ENCODE measurements at regions not wholly inside any gene's neighbourhood (a gene's known extent, or its start where the extent isn't known, plus 50 kb on each side); places are given as distances from the start of the nearest gene placed in this dataset.

- H3K9me3 ChIP-seq (ENCODE audit: control insufficient read depth, insufficient read depth, low read length): no peaks in the 10 kb centered on the region
- H3K27me3 ChIP-seq (ENCODE audit: control insufficient read depth, insufficient read depth, low read length): no peaks in the 10 kb centered on the region
- no peak overlapping the region for H3K9ac ChIP-seq (ENCODE audit: low read depth, low read length)
- H3K4me1 ChIP-seq (ENCODE audit: control insufficient read depth, insufficient read depth, low read length): peaks cover 31% of the 10 kb centered on the region
- no peak overlapping the region for H3K27ac ChIP-seq (ENCODE audit: low read depth, low read length)
- H3K4me3 ChIP-seq (ENCODE audit: low read depth, low read length): no peak overlapping the region
- no peaks in the 10 kb centered on the region for H3K36me3 ChIP-seq (ENCODE audit: control insufficient read depth, insufficient read depth, low read length)
Measured at GRCh38 chr5:52694648-52695047, 93.1 kb upstream of the ITGA1 start.

DNA sequence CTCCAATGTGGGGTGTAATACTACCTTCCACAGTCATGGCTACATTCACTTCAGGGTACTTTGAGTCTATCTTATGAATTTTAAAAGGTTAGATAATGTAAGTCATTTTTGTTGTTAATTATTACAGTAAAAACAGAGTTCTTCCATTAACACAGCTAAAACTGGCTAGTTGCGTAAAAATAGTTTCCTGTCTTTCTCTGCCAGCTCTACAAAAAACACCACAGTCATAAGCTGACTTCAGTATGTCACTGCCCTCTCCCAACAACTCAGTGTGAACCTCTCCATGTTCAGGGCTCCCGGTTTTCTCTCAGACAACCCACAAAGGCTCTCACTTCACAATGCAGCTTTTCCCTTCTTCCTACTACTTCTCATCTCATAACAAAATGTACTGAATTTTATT is 84.8 kb upstream of the ITGA1 start:
- no peaks in the 10 kb centered on the region for H3K36me3 ChIP-seq (ENCODE audit: control insufficient read depth, insufficient read depth, low read length)
- H3K9me3 ChIP-seq (ENCODE audit: control insufficient read depth, insufficient read depth, low read length): no peaks in the 10 kb centered on the region
- peaks cover 8% of the 10 kb centered on the region for H3K4me1 ChIP-seq (ENCODE audit: control insufficient read depth, insufficient read depth, low read length)
- no peak overlapping the region for H3K27ac ChIP-seq (ENCODE audit: low read depth, low read length)
- no peaks in the 10 kb centered on the region for H3K27me3 ChIP-seq (ENCODE audit: control insufficient read depth, insufficient read depth, low read length)
- no peak overlapping the region for H3K4me3 ChIP-seq (ENCODE audit: low read depth, low read length)
- no peak overlapping the region for H3K9ac ChIP-seq (ENCODE audit: low read depth, low read length)

DNA sequence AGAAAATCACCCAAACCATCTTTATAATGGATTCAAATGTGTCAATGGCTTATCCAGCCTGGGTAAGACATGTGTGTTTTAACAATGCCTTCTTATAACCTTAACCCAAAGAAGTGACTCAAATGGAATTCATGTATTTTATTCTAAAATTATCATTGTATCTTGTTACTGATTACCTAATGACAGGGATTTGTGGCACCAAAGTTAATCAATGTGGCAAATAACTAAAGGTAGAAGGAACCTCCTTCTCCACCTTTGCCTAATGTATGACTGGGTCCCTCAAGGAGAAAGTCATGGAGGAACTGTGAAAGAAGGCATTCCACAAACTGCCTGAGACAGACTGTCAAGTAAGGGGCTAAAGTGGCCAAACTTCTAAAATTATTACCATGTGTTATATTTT is 84.4 kb upstream of the ITGA1 start:
- no peak overlapping the region for H3K4me3 ChIP-seq (ENCODE audit: low read depth, low read length)
- no peaks in the 10 kb centered on the region for H3K9me3 ChIP-seq (ENCODE audit: control insufficient read depth, insufficient read depth, low read length)
- no peak overlapping the region for H3K9ac ChIP-seq (ENCODE audit: low read depth, low read length)
- no peak overlapping the region for H3K27ac ChIP-seq (ENCODE audit: low read depth, low read length)
- H3K27me3 ChIP-seq (ENCODE audit: control insufficient read depth, insufficient read depth, low read length): no peaks in the 10 kb centered on the region
- H3K4me1 ChIP-seq (ENCODE audit: control insufficient read depth, insufficient read depth, low read length): peaks cover 8% of the 10 kb centered on the region
- no peaks in the 10 kb centered on the region for H3K36me3 ChIP-seq (ENCODE audit: control insufficient read depth, insufficient read depth, low read length)

GRCh38 chr5:52705720-52706119 is 82.0 kb upstream of the ITGA1 start:
- Histone ChIP-seq H3K4me3 (ENCODE audit: low read depth, low read length) (no peak overlapping the region), H3K4me1 (ENCODE audit: control insufficient read depth, insufficient read depth, low read length) (peaks cover 8% of the 10 kb centered on the region), H3K9me3 (ENCODE audit: control insufficient read depth, insufficient read depth, low read length) (no peaks in the 10 kb centered on the region), H3K9ac (ENCODE audit: low read depth, low read length) (no peak overlapping the region), H3K27me3 (ENCODE audit: control insufficient read depth, insufficient read depth, low read length) (no peaks in the 10 kb centered on the region), H3K27ac (ENCODE audit: low read depth, low read length) (no peak overlapping the region), H3K36me3 (ENCODE audit: control insufficient read depth, insufficient read depth, low read length) (no peaks in the 10 kb centered on the region)

DNA sequence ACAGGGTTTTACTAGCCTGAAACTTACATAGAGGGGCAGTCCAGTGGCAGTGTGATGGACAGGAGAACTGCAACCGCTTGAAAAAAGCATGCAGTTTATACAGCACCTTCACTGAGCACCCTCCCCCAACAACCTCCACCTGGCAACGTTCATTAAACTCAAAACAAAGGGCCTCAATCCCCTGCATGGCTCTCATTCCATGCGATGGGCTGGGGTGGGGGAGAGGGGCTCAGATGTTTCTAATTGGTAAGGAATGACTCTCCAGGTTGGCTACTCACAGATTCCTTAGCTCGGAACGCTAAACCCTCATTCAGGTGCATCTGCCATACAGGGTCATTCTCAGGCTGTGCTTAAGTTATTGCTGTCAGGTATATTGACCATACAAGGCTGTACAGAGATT is 80.9 kb upstream of the ITGA1 start:
- H3K9me3 ChIP-seq (ENCODE audit: control insufficient read depth, insufficient read depth, low read length): no peaks in the 10 kb centered on the region
- no peaks in the 10 kb centered on the region for H3K27me3 ChIP-seq (ENCODE audit: control insufficient read depth, insufficient read depth, low read length)
- peaks cover 8% of the 10 kb centered on the region for H3K4me1 ChIP-seq (ENCODE audit: control insufficient read depth, insufficient read depth, low read length)
- H3K4me3 ChIP-seq (ENCODE audit: low read depth, low read length): no peak overlapping the region
- no peak overlapping the region for H3K9ac ChIP-seq (ENCODE audit: low read depth, low read length)
- no peak overlapping the region for H3K27ac ChIP-seq (ENCODE audit: low read depth, low read length)
- no peaks in the 10 kb centered on the region for H3K36me3 ChIP-seq (ENCODE audit: control insufficient read depth, insufficient read depth, low read length)

DNA sequence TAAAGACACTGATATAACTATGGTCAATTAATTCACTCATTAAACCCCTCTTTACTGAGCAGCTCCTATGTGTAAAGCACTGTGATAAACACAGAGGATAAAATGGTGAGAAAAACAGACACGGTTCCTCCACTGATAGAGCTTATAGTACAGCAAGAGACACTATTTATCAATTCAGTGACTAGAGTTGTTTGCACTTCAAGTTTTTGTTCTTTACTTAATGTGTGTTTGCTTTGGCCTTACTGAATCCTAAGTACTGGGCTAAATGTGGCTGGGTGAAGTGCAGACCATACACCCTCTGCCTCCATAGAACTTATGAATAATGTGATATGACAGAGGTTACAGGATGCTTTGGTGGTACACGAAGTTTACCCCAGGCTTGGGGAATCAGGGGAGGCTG is 80.1 kb upstream of the ITGA1 start:
- Histone ChIP-seq H3K27ac (ENCODE audit: low read depth, low read length) (no peak overlapping the region), H3K4me3 (ENCODE audit: low read depth, low read length) (no peak overlapping the region), H3K9ac (ENCODE audit: low read depth, low read length) (no peak overlapping the region), H3K9me3 (ENCODE audit: control insufficient read depth, insufficient read depth, low read length) (no peaks in the 10 kb centered on the region), H3K4me1 (ENCODE audit: control insufficient read depth, insufficient read depth, low read length) (peaks cover 8% of the 10 kb centered on the region), H3K27me3 (ENCODE audit: control insufficient read depth, insufficient read depth, low read length) (no peaks in the 10 kb centered on the region), H3K36me3 (ENCODE audit: control insufficient read depth, insufficient read depth, low read length) (no peaks in the 10 kb centered on the region)

GRCh38 chr5:52708463-52708862 is 79.3 kb upstream of the ITGA1 start:
- H3K9ac ChIP-seq (ENCODE audit: low read depth, low read length): no peak overlapping the region
- no peak overlapping the region for H3K27ac ChIP-seq (ENCODE audit: low read depth, low read length)
- no peak overlapping the region for H3K4me3 ChIP-seq (ENCODE audit: low read depth, low read length)
- H3K4me1 ChIP-seq (ENCODE audit: control insufficient read depth, insufficient read depth, low read length): peaks cover 8% of the 10 kb centered on the region
- no peaks in the 10 kb centered on the region for H3K36me3 ChIP-seq (ENCODE audit: control insufficient read depth, insufficient read depth, low read length)
- H3K9me3 ChIP-seq (ENCODE audit: control insufficient read depth, insufficient read depth, low read length): no peaks in the 10 kb centered on the region
- no peaks in the 10 kb centered on the region for H3K27me3 ChIP-seq (ENCODE audit: control insufficient read depth, insufficient read depth, low read length)

- H3K9ac ChIP-seq (ENCODE audit: low read depth, low read length): no peak overlapping the region
- H3K4me3 ChIP-seq (ENCODE audit: low read depth, low read length): no peak overlapping the region
- no peak overlapping the region for H3K27ac ChIP-seq (ENCODE audit: low read depth, low read length)
- H3K4me1 ChIP-seq (ENCODE audit: control insufficient read depth, insufficient read depth, low read length): peaks cover 8% of the 10 kb centered on the region
- no peaks in the 10 kb centered on the region for H3K36me3 ChIP-seq (ENCODE audit: control insufficient read depth, insufficient read depth, low read length)
- H3K9me3 ChIP-seq (ENCODE audit: control insufficient read depth, insufficient read depth, low read length): no peaks in the 10 kb centered on the region
- no peaks in the 10 kb centered on the region for H3K27me3 ChIP-seq (ENCODE audit: control insufficient read depth, insufficient read depth, low read length)
Measured at GRCh38 chr5:52709167-52709925, 78.4 kb upstream of the ITGA1 start.

DNA sequence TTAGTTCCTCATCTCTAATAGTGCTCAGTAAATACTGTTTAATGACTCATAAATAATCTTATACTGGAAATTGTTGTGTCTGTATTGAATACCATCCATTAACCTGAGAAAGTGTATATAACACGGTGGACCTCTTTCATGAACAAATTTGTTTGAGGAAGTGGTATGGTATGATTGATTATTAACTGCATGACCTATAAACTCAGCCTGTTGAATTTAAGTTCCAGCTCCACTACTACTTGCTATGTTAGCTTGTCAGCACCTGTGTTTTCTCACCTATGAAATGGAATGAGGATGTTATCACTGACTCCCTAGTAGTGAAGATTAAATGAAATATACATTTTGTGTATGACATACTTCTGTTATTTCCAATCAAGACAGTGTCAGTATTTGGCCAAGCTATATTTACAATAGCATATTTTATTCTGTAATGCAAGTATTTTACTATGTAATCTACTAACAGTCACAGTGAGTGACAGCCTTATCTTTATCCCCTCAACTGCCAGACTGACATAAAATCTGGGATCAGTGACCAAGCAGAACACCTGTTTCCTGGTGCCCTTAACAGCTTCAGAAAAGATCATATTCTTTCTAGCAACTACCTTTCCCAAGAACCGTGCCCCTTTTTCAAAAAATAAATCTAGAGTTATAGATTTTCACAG is 77.3 kb upstream of the ITGA1 start:
- Histone ChIP-seq H3K4me3 (ENCODE audit: low read depth, low read length) (no peak overlapping the region), H3K9me3 (ENCODE audit: control insufficient read depth, insufficient read depth, low read length) (no peaks in the 10 kb centered on the region), H3K4me1 (ENCODE audit: control insufficient read depth, insufficient read depth, low read length) (peaks cover 8% of the 10 kb centered on the region), H3K27me3 (ENCODE audit: control insufficient read depth, insufficient read depth, low read length) (no peaks in the 10 kb centered on the region), H3K36me3 (ENCODE audit: control insufficient read depth, insufficient read depth, low read length) (no peaks in the 10 kb centered on the region), H3K27ac (ENCODE audit: low read depth, low read length) (no peak overlapping the region), H3K9ac (ENCODE audit: low read depth, low read length) (no peak overlapping the region)

DNA sequence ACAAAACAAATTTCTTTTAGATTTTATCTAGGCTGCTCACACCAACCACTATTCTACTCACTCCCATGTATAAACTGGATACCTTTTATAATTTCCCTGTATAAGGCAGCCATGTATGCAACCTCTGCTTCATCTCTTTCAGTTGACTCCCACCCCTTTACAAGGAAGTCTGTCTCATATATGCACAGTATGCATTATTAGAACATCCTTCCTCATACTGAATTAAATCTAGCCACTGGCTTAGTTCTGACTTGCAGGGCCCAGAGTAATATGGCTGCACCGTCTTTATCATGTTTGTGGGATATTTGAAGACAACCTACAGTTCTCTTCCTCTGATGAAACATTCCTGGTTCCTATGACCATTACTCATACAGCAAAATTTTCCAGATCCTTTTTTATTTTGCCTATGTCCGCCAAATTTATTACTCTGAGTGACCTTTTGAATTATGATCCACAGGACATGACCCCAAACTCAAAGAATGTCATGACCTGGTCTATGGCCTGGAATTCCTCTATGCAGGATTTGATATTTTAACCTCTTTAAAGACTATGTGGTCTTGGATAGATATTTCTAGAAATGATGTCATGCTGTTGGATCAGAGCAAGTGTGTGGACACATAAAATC is 76.6 kb upstream of the ITGA1 start:
- Histone ChIP-seq H3K27me3 (ENCODE audit: control insufficient read depth, insufficient read depth, low read length) (no peaks in the 10 kb centered on the region), H3K9me3 (ENCODE audit: control insufficient read depth, insufficient read depth, low read length) (no peaks in the 10 kb centered on the region), H3K9ac (ENCODE audit: low read depth, low read length) (no peak overlapping the region), H3K27ac (ENCODE audit: low read depth, low read length) (no peak overlapping the region), H3K4me1 (ENCODE audit: control insufficient read depth, insufficient read depth, low read length) (peaks cover 8% of the 10 kb centered on the region), H3K4me3 (ENCODE audit: low read depth, low read length) (no peak overlapping the region), H3K36me3 (ENCODE audit: control insufficient read depth, insufficient read depth, low read length) (no peaks in the 10 kb centered on the region)

DNA sequence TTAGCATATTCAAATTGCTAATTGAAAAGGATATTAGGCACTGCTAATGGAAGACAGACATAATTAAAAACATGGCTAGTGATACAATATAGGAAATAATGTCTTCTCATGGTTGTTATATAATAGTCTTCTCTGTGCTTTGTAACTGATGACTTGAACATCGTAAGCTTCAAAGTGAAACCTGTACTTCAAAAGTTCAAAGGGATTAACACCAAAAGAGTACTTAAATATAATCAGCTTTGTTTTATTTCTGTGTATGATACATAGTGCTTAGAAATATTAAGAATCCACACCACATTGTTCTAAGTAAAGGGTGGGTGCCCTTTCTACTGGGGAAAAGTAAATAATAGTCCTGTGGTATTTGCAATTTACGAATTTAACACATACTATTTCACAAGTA is 75.4 kb upstream of the ITGA1 start:
- H3K27ac ChIP-seq (ENCODE audit: low read depth, low read length): no peak overlapping the region
- H3K4me1 ChIP-seq (ENCODE audit: control insufficient read depth, insufficient read depth, low read length): no peaks in the 10 kb centered on the region
- H3K9me3 ChIP-seq (ENCODE audit: control insufficient read depth, insufficient read depth, low read length): no peaks in the 10 kb centered on the region
- H3K36me3 ChIP-seq (ENCODE audit: control insufficient read depth, insufficient read depth, low read length): no peaks in the 10 kb centered on the region
- H3K9ac ChIP-seq (ENCODE audit: low read depth, low read length): no peak overlapping the region
- H3K27me3 ChIP-seq (ENCODE audit: control insufficient read depth, insufficient read depth, low read length): no peaks in the 10 kb centered on the region
- H3K4me3 ChIP-seq (ENCODE audit: low read depth, low read length): no peak overlapping the region

Data from HUES48 (cell line).